ENCODE measurements at regions not wholly inside any gene's neighbourhood (a gene's known extent, or its start where the extent isn't known, plus 50 kb on each side); places are given as distances from the start of the nearest gene placed in this dataset.
"Not testable (repeated sequence)": the region's sequence is repeated elsewhere in the genome, so short reads cannot be mapped to it uniquely, and the experiment has no call there.

DNA sequence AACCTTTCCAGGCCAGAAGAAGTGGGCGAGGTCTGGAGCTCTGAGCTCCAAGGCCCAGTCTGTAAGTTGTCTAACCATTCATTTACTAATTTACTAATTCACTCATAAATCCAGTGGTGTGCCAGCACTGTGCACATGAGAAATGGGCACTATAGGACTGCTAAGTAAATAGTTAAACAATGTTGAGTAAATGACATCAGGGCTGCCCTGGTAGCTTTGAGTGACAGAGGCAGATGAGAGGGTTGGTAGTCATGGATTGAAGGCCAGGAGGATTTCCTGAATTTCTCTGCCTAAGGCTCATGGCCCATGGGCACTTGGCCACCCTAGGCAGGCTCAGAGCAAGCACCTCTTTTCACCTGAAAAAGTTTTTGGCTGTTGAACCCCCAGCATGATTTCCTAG, 216.9 kb upstream of the RXFP2 start:
- DNase-seq, result no peak

DNA sequence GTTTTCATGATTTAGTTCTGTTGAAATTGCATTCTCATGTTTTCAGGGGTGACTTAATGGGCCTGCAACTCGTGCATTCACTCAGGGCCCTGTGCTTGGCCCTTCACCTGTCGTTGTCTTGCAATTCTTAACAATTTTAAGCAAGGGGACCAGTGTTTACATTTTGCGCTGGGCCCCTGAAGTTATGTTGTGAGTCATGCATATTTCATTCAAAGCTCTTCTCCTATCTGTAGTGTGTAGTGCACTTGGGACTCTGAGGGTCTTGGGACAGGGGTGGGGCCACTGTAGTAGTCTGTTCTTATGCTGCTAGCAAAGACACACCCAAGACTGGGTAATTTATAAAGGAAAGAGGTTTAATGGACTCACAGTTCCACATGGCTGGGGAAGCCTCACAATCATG, 211.2 kb upstream of the RXFP2 start:
- DNase-seq, result no peak

DNA sequence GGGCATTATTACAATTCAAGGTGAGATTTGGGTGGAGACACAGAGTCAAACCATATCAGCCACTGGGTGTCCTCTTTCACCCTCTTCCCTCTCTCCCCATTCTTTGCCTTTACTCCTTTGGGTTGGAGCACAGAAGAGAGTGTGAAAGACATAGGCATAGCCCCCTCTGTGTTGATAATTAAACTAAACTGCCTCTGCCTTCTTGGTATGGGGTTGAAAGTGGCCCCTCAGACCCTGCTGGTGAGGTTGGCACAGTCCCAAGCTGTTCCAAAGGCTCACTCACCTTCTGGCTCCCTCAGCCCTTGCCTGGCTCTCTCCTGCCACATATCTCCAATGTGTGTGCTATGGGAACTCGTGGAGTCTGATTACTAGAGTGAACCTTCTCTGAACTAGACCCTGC, 210.6 kb upstream of the RXFP2 start:
- DNase-seq, result no peak

DNA sequence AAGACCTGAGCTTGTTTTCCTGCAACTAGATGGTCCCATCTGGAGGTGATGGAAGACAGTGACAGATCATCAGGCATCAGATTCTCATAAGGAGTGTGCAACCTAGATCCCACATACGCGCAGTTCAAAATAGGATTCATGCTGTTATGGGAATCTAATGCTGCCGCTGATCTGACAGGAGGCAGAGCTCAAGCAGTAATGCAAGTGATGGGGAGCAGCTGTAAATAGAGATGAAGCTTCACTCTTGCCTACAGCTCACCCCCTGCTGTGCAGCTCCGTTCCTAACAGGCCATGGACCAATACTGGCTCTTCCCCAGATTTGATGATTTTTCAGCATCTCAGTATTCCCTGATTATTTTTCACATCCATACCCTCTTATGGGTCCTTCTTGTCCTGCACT, 208.4 kb upstream of the RXFP2 start:
- no peak for DNase-seq

DNA sequence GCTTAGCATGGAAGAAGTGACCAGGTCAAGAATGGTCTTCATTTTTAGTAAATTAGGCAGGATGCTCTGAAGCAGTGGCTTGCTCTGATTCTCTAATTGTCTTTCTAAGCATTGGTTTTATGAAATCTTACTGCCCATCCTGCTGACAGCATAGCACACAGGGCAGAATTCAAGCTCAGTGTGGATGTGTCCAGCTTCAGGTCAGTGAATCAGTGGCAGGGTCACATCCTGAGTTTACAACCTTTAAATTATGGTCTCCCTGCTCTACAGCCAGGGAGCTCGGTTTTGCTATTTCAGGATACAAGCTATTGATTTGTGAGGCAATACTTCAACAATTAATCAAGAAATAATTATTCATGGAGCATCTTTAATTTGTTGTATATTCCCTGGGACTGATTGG, 202.3 kb upstream of the RXFP2 start:
- no peak for DNase-seq

DNA sequence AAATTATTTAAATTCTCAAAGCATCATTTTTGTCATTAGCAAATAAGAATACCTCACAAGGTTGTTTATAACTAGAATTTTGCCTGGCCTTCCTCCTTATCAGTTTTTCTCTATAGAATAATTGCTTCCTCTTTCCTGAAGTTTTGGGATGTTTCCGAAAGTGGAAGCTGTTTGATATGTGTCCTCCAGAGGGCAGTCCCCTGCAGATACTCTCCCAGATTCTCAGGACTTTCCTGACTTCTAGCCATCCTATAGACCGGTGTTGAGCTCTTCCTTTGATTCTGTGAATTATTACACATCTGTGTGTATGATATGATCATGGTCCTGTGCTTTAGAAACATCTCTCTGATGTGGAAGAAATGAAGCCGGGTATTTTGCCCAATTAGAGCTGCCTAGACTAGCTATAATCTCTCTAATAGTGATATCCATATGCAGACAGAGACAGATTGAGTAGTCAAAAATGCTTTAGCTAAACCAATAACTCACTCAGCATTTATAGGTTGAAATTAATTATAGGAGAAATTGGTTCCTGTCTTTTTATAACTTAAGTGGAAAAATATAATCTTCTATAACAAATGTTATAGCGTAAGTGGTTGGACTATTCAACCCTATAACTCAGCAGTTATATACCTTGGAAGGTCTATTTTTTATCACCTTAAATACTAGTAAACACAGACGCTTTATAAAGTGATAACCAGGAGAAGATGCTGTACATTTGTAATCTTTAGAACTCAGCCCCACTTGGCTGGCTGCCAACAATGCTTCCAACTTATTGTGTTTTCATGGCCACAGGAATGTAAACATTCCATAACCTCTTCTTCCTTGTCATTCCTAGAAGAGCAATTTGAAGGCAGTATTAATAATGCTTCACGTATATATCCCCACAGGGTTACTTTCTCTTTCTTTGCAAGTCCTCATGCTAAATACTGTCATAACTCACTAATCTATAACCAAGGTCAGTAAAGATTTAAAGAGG, 201.0 kb upstream of the RXFP2 start:
- no peak for DNase-seq

DNA sequence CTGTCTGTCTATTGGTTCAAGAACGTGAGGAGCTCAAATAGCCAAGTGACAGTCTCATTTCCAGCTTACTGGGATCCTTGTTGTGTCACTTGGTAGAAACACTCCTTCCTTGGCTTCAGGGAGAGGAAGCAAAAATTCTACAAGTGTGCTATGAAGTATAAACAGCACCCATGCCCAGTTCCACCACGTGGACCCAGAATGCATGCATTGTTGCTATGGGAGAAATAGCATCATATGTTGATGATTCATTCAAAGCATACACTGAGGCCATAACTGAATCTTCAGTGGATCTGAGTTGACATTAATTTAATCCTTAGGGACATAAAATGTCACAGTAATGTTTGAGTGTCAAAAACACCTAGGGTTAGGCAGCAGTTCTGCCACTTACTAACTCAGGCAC, 199.0 kb upstream of the RXFP2 start:
- DNase-seq, result no peak

DNA sequence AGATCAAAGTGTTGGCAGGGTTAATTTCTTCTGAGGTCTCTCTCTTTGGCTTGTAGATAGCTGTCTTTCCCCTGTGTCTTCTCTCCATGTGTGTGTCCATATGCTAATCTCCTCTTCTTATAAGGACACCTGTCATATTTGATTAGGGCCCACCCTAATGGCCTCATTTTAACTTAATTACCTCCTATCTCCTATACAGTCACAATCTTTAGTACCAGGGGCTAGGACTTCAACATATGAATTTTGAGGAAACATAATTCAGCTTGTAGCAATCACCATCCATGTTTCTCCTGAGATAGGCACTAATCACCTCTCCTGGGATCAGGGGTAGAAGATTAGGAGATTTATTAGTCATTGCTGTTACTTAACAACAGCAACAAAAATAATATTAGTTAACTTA, 196.1 kb upstream of the RXFP2 start:
- no peak for DNase-seq

DNA sequence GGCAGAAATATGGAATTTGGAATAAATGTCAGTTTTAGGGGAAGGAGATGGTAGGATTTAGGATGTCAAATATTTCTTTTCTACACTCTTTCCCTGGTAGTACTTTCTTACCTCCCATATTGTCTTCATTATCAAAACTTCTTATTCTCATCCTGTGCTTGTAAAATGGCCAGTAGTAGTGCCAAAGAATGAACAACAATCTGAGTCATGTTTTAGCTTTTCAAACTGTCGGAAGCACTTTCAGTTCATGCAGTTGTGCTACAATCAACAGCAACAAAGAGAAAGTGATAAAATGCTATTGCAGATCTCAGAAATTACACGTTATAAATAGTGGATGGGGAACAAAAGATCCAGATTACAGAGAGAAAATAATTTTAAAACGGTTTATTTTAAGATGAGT, 193.7 kb upstream of the RXFP2 start:
- no peak for DNase-seq

DNA sequence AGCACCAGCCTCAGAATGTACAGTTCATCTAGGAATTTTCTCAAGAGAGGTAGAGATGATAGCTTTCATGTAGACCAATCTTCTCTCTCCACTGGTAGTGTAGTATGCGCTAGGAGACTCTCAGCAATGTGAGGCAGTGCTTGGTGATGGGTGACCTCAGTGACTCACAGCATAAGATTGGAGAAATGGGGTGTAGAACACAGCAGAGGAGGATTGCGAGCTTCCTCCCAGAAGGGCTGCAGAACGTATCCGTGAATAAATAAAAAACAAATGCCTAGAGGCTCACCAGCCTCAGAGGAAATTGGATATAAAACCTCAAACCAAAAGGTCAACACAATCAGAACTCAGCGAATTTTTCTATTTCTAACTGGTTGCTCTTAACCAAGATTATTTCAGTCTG, 182.9 kb upstream of the RXFP2 start:
- no peak for DNase-seq

DNA sequence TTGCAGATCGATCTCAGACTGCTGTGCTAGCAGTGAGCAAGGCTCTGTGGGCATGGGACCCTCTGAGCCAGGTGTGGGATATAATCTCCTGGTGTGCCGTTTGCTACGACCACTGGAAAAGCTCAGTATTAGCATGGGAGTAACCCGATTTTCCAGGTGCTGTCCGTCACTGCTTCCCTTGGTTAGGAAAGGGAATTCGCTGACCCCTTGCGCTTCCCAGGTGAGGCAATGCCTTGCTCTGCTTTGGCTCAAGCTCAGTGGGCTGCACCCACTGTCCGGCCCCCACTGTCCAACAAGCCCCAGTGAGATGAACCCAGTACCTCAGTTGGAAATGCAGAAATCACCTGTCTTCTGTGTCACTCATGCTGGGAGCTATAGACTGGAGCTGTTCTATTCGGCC, 155.1 kb upstream of the RXFP2 start:
- DNase-seq, result not testable (repeated sequence)

DNA sequence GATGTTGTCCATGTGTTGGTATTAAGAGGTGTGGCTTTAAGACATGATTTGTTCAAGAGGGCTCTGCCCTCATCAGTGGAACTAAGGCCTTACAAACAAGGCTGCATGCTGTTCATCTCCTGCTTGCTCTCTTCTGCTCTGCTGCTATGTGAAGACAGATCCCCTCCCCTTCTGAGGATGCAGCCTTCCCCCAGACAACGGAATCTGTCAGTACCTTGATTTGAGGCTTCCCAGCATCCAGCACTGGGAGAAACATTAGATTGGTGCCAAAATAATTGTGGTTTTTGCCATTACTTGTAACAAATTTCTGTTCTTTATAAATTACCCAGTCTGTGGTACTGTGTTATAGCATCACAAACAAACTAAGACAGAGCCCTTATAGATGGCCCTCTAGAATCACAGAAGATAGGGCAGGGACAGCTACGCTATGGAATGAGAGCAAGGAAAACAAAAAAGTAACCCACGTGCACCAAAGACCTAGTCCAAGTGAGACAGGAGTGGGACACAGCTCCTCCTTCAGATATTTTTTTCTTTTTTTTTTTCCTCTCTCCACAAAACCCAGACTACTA, 151.5 kb upstream of the RXFP2 start:
- DNase-seq, result no peak

DNA sequence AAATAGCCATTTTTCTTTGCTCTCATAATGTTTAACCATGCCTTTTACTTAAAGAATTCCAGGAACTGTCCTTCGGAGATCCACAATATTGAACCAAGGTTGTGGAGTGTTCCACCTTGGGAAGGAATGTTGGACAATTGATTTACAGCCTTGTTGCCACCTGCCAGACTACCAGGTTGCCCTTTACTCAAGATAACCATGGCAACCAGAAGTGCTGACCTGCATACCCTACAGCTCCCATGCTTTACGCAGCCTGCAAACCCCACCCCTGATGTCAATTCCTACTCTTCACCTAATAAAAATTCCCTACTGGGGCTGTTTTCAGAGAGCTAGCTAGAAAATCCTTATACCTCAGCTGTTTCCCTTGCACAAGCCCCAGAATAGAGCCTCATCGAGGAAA, 151.0 kb upstream of the RXFP2 start:
- DNase-seq, result no peak

DNA sequence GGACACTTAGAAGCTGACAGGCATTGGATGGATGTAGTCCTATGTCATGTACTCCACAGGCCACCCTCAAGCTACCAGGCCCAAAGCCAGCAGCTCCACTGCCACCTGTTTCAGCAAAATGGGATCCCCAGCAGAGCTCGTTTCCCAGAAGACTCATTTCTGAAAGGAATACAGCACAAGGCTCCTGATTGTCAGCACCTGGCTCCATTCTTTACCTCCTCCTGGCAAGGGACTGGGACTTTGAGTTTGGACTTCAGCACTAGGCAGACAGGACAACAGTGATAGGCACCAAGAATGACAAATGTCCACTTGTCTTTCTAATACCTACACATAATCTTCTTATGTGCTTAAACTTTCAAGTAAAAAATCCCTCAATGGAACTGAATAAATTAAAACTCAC, 150.4 kb upstream of the RXFP2 start:
- no peak for DNase-seq

DNA sequence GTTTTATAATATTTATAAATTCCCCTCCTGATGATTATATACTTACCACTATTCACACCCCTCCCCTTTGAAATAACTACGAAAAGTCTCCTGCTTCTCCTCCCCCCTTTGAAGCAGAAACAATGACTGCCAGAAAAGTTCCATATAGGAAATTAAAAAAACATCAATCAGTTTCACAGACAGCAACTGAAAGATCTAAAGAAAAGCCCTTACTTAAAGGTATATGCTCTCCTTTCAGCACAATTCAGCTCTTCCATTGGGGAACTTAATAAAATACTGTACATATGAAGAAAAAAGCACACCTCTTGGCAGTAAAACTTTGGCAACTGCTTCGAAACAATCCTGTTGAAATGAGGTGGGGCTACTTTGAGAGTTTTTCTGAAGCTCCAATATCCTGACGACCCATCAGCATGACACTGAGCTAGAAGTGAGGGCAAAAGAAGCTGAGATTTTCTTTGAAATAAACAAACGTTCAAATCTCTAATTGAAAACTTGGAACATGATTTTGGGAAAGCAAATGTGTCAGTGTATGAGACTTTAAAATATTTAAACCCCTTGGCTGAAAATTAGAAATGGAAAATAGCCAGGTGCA, 147.6 kb upstream of the RXFP2 start:
- DNase-seq, result no peak

DNA sequence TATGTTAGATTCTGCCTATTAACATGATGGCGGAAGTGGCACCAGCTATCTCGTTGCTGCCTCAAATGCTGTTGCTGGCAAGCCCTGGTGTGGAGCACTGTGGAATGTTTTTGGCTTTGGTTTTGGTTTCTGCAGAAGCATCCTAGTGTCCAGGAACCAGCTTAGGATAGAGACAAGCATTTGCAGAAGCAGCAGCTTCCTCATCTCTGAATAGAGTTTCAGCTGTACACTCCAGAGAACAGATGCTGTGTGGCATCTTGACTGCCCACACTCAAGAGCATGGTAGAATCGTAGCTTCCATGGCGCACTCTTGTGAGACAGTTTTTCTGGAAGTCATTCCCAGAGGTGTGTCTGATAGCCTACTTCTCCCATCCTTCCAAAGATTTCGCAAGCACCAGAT, 145.3 kb upstream of the RXFP2 start:
- no peak for DNase-seq

DNA sequence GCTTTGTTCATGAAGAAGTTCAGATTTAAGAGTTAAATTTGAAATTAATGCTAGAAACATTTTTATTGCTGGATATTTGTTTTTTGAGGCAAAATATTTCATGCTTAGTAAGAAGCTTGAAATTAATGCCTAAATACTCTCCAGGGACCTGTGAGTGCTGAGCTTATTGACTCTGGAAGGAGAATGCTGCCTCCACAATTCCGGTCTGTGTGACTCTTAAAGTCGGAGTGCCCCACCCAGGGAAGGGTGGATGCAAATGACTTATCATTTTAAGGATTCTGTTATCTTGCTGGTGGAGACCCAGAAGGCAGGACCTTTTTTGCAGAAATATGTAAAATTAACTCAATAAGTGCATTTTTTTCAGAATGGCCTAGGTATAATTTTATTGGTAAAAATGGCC, 143.8 kb upstream of the RXFP2 start:
- no peak for DNase-seq

DNA sequence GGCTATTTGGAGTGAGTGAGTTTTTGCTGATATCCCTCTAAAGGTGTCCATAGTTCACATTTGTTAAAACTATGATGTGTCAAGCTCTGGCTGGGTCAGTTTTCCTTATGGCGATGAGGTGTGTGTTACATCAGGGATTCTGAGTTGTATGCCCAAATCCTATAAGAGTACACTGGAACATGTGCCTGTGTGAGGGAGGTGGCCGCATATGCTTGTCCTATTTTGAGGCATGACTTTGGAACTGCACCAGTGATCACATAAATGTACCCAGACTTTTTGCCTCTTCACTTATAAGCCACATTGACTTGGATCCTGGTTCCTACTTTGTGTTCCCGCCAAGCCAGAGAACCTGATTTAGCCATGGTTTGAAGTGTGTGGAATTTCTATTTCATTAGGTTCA, 140.3 kb upstream of the RXFP2 start:
- no peak for DNase-seq

DNA sequence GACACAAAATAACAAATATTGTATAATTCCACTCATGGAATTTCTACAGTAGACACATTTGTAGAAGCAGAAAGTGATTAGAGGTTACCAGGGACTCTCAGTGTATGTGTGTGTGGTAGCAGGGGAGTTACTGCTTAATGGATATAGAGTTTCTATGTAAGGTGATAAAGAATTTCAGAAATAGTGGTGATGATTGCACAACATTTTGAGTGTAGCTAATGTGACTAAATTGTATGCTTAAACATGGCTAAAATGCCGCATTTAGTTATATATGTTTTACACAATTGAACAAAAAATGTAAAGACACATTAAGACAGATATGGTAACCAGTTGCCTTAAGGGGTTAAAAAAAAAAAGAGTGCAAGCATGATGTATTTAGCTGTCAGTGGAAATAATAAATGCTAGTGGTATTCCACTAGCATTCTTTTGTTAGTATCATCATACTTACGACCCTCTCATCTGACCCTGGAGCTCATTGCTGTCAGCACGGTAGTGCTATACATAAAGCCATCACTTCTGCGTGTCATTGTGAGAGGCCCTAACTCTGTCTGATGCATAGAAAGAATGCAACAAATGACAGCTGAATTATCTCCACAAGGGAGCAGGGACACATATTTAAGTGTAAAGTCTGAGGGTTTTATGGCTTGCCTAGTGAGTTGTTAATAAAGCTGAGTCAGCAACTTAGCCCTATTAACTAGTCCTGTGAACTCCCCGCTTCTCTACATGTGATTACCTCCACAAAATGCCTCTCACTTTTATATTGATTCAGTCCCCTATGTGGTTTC, 134.1 kb upstream of the RXFP2 start:
- DNase-seq, result no peak

DNA sequence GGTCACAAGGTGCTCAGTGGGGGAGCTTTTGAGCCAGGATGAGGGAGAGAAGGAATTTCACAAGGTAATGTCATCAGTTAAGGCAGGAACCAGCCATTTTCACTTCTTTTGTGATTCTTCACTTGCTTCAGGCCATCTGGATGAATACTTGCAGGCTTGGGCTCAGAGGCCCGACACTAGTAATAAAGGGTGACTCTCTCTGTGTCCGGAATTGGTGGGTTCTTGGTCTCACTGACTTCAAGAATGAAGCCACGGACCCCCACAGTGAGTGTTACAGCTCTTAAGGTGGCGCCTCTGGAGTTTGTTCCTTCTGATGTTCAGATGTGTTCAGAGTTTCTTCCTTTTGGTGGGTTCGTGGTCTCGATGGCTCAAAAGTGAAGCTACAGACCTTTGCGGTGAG, 131.8 kb upstream of the RXFP2 start:
- not testable (repeated sequence) for DNase-seq

DNA sequence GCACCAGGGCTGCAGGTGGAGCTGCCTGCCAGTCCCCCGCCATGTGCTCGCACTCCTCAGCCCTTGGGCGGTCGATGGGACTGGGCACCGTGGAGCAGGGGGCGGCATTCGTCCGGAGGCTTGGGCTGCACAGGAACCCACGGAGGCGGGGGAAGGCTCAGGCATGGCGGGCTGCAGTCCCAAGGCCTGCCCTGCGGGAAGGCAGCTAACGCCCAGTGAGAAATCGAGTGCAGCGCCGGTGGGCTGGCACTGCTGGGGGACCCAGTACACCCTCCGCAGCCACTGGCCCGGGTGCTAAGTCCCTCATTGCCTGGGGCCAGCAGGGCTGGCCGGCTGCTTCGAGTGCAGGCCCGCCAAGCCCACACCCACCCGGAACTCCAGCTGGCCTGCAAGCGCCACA, 130.5 kb upstream of the RXFP2 start:
- DNase-seq, result not testable (repeated sequence)

DNA sequence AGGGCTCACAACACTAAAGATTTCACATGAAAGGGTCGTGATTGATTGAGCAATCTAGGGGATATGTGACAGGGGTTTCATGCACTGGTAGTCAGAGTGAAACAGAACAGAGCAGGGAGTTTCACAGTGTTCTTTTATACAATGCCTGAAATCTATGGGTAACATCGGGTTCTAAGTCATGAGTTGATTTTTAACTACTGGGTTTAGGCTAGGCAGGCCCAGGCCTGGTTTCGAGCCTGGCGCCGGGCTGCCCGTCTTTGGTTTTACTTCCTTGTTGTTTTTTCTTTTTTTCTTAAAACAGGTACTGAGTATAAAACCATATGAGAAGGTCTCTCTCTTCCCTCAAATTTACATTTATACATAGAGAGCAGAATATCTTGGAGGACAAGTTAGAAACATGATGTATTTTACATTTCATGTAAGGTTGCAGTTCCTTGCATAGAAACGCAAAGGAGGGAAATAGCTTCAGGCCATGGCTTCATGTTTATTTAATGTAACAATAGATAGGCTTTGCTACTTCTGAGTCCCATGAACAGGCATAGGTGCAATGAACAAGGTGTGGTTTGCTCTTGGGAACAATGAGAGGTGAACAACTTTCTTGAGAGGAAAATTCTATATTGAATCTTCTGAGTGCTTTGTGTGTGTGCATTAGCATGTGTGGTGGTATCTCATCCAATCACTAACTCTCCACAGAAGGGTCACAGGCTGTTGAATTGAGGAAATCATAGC, 128.9 kb upstream of the RXFP2 start:
- DNase-seq, result no peak

DNA sequence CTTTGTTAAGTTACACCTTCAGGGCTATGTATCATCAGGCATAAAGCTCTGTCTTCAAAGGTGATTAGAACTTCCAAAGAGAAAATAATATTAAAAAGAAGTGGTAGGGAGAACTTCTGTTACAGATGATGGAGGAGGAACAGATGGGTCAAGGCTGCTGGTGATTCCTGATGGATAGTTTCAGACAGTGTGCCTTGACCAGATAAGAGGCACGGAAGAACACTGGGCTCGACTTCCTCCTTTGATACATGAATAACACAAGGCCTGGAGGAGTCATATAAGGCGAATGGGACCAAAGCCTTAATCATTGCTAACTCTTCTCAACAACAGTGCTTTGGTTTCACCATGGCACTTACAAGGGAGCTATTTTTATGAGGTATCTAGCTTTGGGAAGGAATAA, 128.1 kb upstream of the RXFP2 start:
- no peak for DNase-seq

All from CD4-positive, alpha-beta T cell treated with Interleukin-17A for 4 hours (primary cell).